Glutamatergic neuron (in vitro differentiated cells): ENCODE measurements at regions not wholly inside any gene's neighbourhood (a gene's known extent, or its start where the extent isn't known, plus 50 kb on each side); places are given as distances from the start of the nearest gene placed in this dataset.

Experiments used
- DNase-seq: peaks from one replicate; pipeline ENCODE4 v3.0.0; 2022
- H3K27ac Mint-ChIP-seq: one replicate; pipeline ENCODE4 v1.8.0; 2020; ENCODE audit warnings: mild to moderate bottlenecking, mixed read lengths, inconsistent platforms; ENCODE audit not compliant: unreplicated experiment
- H3K27me3 Mint-ChIP-seq: one replicate; pipeline ENCODE4 v1.8.0; 2020; ENCODE audit warnings: mild to moderate bottlenecking, moderate library complexity, mixed read lengths, inconsistent platforms; ENCODE audit not compliant: unreplicated experiment
- H3K36me3 Mint-ChIP-seq: one replicate; pipeline ENCODE4 v1.8.0; 2020; ENCODE audit warnings: mild to moderate bottlenecking, mixed read lengths, inconsistent platforms; ENCODE audit not compliant: unreplicated experiment
- H3K4me1 Mint-ChIP-seq: one replicate; pipeline ENCODE4 v1.8.0; 2020; ENCODE audit warnings: mild to moderate bottlenecking, low read depth, mixed read lengths, inconsistent platforms; ENCODE audit not compliant: unreplicated experiment
- H3K4me3 Mint-ChIP-seq: one replicate; pipeline ENCODE4 v1.8.0; 2020; ENCODE audit warnings: mild to moderate bottlenecking, mixed read lengths, inconsistent platforms; ENCODE audit not compliant: unreplicated experiment
- H3K9me3 Mint-ChIP-seq: one replicate; pipeline ENCODE4 v1.8.0; 2020; ENCODE audit warnings: mild to moderate bottlenecking, moderate library complexity, mixed read lengths, inconsistent platforms; ENCODE audit not compliant: unreplicated experiment
- TF ChIP-seq, protein P1 (sequence below): fragments of 200-600 bp; sonication (generic); IDR thresholded peaks from one replicate; pipeline ENCODE4 v1.5.0; 2021; ENCODE audit not compliant: partially characterized antibody, unreplicated experiment

DNA sequence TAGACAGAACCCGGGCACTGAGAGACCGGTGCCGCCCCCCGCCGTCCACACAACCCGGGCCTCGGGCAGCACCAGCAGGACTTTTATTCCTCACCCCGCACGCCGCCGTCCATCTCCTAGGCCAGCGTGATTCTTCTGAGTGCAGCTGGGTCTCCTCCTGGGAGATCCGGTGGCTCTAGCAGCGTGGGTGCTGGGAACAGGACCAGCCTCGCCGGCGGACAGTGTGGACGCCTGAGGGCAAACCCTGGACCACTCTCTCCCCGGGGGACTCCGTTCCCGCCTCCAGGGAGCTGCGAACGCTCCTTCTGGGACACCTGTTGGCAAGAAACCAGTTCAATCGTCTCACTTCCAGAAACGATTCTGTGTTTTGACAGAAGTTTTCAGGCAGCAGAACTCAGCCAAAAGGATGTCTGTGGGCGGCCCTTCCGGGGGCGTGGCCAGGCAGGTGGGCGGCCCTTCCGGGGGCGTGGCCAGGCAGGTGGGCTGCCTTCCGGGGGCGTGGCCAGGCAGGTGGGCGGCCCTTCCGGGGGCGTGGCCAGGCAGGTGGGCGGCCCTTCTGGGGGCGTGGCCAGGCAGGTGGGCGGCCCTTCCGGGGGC, 130.7 kb downstream of the DLL1 start:
- H3K36me3 Mint-ChIP-seq: peaks cover 5% of the 10 kb centered on the region
- TF ChIP-seq, protein P1, sequence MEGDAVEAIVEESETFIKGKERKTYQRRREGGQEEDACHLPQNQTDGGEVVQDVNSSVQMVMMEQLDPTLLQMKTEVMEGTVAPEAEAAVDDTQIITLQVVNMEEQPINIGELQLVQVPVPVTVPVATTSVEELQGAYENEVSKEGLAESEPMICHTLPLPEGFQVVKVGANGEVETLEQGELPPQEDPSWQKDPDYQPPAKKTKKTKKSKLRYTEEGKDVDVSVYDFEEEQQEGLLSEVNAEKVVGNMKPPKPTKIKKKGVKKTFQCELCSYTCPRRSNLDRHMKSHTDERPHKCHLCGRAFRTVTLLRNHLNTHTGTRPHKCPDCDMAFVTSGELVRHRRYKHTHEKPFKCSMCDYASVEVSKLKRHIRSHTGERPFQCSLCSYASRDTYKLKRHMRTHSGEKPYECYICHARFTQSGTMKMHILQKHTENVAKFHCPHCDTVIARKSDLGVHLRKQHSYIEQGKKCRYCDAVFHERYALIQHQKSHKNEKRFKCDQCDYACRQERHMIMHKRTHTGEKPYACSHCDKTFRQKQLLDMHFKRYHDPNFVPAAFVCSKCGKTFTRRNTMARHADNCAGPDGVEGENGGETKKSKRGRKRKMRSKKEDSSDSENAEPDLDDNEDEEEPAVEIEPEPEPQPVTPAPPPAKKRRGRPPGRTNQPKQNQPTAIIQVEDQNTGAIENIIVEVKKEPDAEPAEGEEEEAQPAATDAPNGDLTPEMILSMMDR: no peak
- peaks cover 3% of the 10 kb centered on the region for H3K27me3 Mint-ChIP-seq
- no peak overlapping the region for H3K4me3 Mint-ChIP-seq
- H3K4me1 Mint-ChIP-seq: peaks cover 7% of the 10 kb centered on the region
- no peak for DNase-seq
- H3K9me3 Mint-ChIP-seq: peaks cover 9% of the 10 kb centered on the region
- H3K27ac Mint-ChIP-seq: no peak overlapping the region

DNA sequence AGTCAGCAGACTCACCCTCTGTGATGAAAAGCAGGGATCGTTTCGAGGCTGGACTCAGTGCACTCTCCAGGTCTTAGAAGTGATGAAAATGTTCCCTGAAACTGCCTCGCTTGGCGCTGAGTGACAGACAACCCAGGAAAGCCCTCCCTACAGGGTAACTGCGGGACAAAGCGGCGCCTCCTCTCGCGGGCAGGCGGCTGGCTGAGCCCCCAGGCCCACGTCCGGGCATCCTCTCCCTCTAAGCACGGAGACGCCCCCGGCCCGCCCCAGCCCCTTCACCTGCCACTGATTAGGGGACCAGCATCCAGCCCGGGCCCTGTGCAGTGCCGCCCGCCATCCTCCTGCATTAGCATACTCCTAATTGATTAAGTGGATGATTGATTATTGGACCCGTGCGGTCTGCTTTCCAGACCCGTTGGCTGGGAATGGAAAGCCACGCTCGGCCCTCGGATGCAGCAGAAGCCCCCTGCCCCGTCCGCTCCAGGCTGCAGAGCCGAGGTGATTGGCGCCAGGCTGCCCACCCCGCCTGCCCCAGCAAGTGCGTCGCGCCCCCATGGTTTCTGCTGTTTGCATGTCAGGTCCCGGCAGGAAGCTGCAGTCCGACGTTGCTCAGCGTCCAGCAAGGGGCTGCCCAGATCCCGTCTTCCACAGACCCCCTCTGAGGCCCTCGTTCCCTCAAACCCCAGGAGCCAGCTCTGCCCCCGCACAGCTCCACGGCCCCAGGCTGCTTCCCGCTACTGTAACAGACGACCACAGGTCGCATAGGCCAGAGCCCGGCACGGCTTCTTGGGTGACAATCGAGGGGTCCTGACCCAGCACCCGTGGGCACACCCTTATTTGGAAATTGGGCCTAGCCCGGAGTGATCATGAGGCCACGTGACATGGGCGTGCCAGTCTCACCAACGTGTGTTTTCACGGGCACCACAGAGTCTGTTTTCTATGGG, 131.6 kb downstream of the DLL1 start:
- Mint-ChIP-seq H3K27ac (no peak overlapping the region), H3K27me3 (peaks cover 3% of the 10 kb centered on the region), H3K9me3 (peaks cover 9% of the 10 kb centered on the region), H3K4me3 (no peak overlapping the region), H3K4me1 (peaks cover 7% of the 10 kb centered on the region), H3K36me3 (peaks cover 5% of the 10 kb centered on the region)
- no peak for DNase-seq
- TF ChIP-seq, protein P1: no peak

DNA sequence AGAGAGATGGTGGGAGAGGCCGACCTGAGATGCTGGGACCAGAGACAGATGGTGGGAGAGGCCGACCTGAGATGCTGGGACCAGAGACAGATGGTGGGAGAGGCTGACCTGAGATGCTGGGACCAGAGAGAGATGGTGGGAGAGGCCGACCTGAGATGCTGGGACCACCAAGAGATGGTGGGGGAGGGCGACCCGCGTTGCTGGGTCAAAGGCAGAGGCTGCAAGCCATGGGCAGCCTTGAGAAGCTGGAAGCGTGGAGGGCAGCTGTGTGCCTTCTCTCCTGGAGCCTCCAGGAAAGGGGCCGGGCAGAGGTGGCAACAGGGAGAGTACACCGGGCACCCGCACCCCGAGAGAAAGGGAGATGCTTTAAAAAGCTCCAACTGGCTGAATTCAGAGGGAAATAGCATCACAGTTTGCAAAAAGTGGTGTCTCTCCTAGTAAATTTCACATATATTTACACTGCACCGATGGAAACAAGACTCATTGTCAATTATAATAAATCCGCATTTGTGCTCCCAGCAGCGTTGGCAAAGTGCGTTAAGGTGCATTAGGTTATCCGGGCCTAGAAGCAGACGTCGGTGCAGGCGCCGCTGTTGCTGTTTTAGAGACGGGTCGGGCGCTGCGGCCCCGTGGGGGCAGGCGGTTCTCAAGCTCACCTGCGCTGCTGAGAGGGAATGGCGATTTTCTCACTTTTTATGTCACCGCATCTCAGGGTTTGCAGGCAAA, 132.4 kb downstream of the DLL1 start:
- Mint-ChIP-seq H3K4me1 (peaks cover 5% of the 10 kb centered on the region), H3K4me3 (no peak overlapping the region), H3K27me3 (peaks cover 2% of the 10 kb centered on the region), H3K27ac (no peak overlapping the region), H3K9me3 (peaks cover 9% of the 10 kb centered on the region), H3K36me3 (peaks cover 5% of the 10 kb centered on the region)
- TF ChIP-seq, protein P1: no peak
- DNase-seq: no peak

DNA sequence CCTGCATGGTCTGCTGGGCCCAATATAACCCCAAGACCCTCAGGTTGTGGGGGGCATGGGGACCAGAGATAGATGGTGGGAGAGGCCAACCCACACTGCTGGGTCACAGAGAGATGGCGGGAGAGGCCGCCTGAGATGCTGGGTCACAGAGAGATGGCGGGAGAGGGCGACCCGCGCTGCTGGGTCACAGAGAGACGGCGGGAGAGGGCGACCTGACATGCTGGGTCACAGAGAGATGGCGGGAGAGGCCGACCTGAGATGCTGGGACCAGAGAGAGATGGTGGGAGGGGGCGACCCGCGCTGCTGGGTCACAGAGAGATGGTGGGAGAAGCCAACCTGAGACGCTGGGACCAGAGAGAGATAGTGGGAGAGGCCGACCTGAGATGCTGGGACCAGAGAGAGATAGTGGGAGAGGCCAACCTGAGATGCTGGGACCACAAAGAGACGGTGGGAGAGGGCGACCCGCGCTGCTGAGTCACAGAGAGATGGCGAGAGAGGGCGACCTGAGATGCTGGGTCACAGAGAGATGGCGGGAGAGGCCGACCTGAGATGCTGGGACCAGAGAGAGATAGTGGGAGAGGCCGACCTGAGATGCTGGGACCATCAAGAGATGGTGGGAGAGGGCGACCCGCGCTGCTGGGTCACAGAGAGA, 133.2 kb downstream of the DLL1 start:
- Mint-ChIP-seq H3K4me1 (no peaks in the 10 kb centered on the region), H3K36me3 (peaks cover under 1% of the 10 kb centered on the region), H3K9me3 (peaks cover 6% of the 10 kb centered on the region), H3K4me3 (no peak overlapping the region), H3K27me3 (peaks cover 2% of the 10 kb centered on the region), H3K27ac (no peak overlapping the region)
- DNase-seq: no peak
- TF ChIP-seq, protein P1: no peak
